ENCODE measurements at regions not wholly inside any gene's neighbourhood (a gene's known extent, or its start where the extent isn't known, plus 50 kb on each side); places are given as distances from the start of the nearest gene placed in this dataset.

DNA sequence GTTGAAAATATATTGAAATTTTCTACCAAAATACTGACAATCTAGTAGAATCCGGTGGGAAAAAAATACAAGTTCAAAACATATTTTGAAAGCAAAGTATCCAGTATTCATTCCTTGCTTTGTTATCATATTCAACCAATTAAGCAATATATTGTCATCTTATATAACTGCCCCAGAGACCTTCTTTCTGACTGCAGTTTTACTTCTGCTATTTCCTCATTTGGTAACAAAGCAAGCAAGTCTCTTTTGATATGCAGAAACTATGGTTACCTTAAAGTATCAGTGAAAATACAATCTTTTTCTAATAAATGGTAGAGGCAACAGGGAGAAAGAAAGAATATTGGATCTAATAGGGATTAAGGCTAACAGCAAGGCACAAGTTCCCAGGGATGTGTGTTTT lies 663.7 kb upstream of the MEF2C start:
- no peaks in the 10 kb centered on the region for H3K9me1 ChIP-seq (replicated peaks; ENCODE audit: control insufficient read depth, extremely low read depth, insufficient read depth, low read length)
- ChIA-PET POLR2A (no interaction called here), CTCF (no interaction called here)
- H3K9me3 ChIP-seq (replicated peaks; ENCODE audit: control insufficient read depth, insufficient read depth, low read length): no peaks in the 10 kb centered on the region
- FAIRE-seq: no peak
- no peak overlapping the region for H3K27ac ChIP-seq (ENCODE audit: insufficient read depth, low read depth, low read length)
- no peak for DNase-seq (ENCODE audit: low read depth, low spot score)
- H2AFZ ChIP-seq (ENCODE audit: low read depth, low read length): no peak overlapping the region
- H3K27me3 ChIP-seq (ENCODE audit: control insufficient read depth in 2 of 2, insufficient read depth in 2 of 2, low read length in 2 of 2): no peaks in the 10 kb centered on the region
- H3K36me3 ChIP-seq (ENCODE audit: control insufficient read depth in 2 of 2, extremely low read depth in 1 of 2, insufficient read depth in 2 of 2, low read length in 2 of 2): no peaks in the 10 kb centered on the region
- no peaks in the 10 kb centered on the region for H3K4me1 ChIP-seq (ENCODE audit: control insufficient read depth, extremely low read depth, insufficient read depth, low read length)
- TF ChIP-seq EZH2 (IDR thresholded peaks at IDR 0.05; ENCODE audit: borderline replicate concordance, low read depth, low read length, severe bottlenecking) (no peak), POLR2A (IDR thresholded peaks at IDR 0.05; ENCODE audit: low read depth, low read length) (no peak), POLR2AphosphoS5 (IDR thresholded peaks at IDR 0.05; ENCODE audit: insufficient read depth, low read depth, low read length) (no peak), FOS (IDR thresholded peaks at IDR 0.05; ENCODE audit: borderline replicate concordance, insufficient read depth, low read length) (no peak), MYC (IDR thresholded peaks at IDR 0.05; ENCODE audit: low read depth, low read length) (no peak), GATA2 (IDR thresholded peaks at IDR 0.05; ENCODE audit: insufficient read depth, insufficient read length, low read depth, low read length) (no peak), JUN (IDR thresholded peaks at IDR 0.05; ENCODE audit: borderline replicate concordance, insufficient read depth, insufficient read length, low read depth) (no peak)
- TF ChIP-seq, protein P1, sequence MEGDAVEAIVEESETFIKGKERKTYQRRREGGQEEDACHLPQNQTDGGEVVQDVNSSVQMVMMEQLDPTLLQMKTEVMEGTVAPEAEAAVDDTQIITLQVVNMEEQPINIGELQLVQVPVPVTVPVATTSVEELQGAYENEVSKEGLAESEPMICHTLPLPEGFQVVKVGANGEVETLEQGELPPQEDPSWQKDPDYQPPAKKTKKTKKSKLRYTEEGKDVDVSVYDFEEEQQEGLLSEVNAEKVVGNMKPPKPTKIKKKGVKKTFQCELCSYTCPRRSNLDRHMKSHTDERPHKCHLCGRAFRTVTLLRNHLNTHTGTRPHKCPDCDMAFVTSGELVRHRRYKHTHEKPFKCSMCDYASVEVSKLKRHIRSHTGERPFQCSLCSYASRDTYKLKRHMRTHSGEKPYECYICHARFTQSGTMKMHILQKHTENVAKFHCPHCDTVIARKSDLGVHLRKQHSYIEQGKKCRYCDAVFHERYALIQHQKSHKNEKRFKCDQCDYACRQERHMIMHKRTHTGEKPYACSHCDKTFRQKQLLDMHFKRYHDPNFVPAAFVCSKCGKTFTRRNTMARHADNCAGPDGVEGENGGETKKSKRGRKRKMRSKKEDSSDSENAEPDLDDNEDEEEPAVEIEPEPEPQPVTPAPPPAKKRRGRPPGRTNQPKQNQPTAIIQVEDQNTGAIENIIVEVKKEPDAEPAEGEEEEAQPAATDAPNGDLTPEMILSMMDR (IDR thresholded peaks at IDR 0.05; ENCODE audit: extremely low read depth in 1 of 2, insufficient read depth in 1 of 2, low read depth in 1 of 2, low read length in 2 of 2): no peak
- TF ChIP-seq, protein P2, sequence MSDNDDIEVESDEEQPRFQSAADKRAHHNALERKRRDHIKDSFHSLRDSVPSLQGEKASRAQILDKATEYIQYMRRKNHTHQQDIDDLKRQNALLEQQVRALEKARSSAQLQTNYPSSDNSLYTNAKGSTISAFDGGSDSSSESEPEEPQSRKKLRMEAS (IDR thresholded peaks at IDR 0.05; ENCODE audit: insufficient read depth, insufficient read length): no peak
- H3K4me3 ChIP-seq (replicated peaks in 1 of 3; ENCODE audit: insufficient read depth in 1 of 3, low read depth in 1 of 3, low read length in 3 of 3): no peak overlapping the region
- no peaks in the 10 kb centered on the region for H4K20me1 ChIP-seq (replicated peaks; ENCODE audit: control insufficient read depth, extremely low read depth, insufficient read depth, low read length)
- no peak overlapping the region for H3K4me2 ChIP-seq (ENCODE audit: insufficient read depth, low read length)
- dilution Hi-C loops (cut with MboI; ENCODE audit: extremely low pct_ligation_motif_present, low sequenced_read_pairs) (no loop called here), intact Hi-C loops (cut with micrococcal nuclease) (no loop called here)
- H3K79me2 ChIP-seq (ENCODE audit: control insufficient read depth, insufficient read depth, low read length): no peaks in the 10 kb centered on the region
- no TSS peak for BruUV-seq (replicated peaks)
- no peak overlapping the region for H3K9ac ChIP-seq (replicated peaks; ENCODE audit: extremely low read depth, insufficient read depth, low read length)

Data from endothelial cell of umbilical vein (primary cell).